ENCODE measurements at regions not wholly inside any gene's neighbourhood (a gene's known extent, or its start where the extent isn't known, plus 50 kb on each side); places are given as distances from the start of the nearest gene placed in this dataset.
"Not testable (repeated sequence)": the region's sequence is repeated elsewhere in the genome, so short reads cannot be mapped to it uniquely, and the experiment has no call there.

GRCh38 chr11:97019305-97019704 is 629.5 kb downstream of the JRKL start:
- DNase-seq (ENCODE audit: low spot score) = no peak

- no peak for DNase-seq (ENCODE audit: low spot score)
Observed at GRCh38 chr11:97019754-97020153, 629.9 kb downstream of the JRKL start.

GRCh38 chr11:97022955-97023354 is 633.1 kb downstream of the JRKL start:
- DNase-seq (ENCODE audit: low spot score) = no peak

GRCh38 chr11:97028836-97029406 is 639.1 kb downstream of the JRKL start:
- DNase-seq (ENCODE audit: low spot score) = no peak

GRCh38 chr11:97033178-97033577 is 643.4 kb downstream of the JRKL start:
- no peak for DNase-seq (ENCODE audit: low spot score)

GRCh38 chr11:97048481-97048880 is 658.7 kb downstream of the JRKL start:
- no peak for DNase-seq (ENCODE audit: low spot score)

GRCh38 chr11:97060184-97060583 is 670.4 kb downstream of the JRKL start:
- DNase-seq (ENCODE audit: low spot score) = no peak

GRCh38 chr11:97069160-97069559 is 679.3 kb downstream of the JRKL start:
- DNase-seq (ENCODE audit: low spot score) = no peak

GRCh38 chr11:97072420-97072819 is 682.6 kb downstream of the JRKL start:
- no peak for DNase-seq (ENCODE audit: low spot score)

GRCh38 chr11:97076666-97077065 is 686.9 kb downstream of the JRKL start:
- DNase-seq (ENCODE audit: low spot score) = not testable (repeated sequence)

- no peak for DNase-seq (ENCODE audit: low spot score)
Observed at GRCh38 chr11:97078443-97078842, 688.6 kb downstream of the JRKL start.

GRCh38 chr11:97079244-97079643 is 689.4 kb downstream of the JRKL start:
- no peak for DNase-seq (ENCODE audit: low spot score)

GRCh38 chr11:97087419-97087818 is 697.6 kb downstream of the JRKL start:
- no peak for DNase-seq (ENCODE audit: low spot score)

GRCh38 chr11:97092823-97093222 is 703.0 kb downstream of the JRKL start:
- no peak for DNase-seq (ENCODE audit: low spot score)

- DNase-seq (ENCODE audit: low spot score) = not testable (repeated sequence)
Observed at GRCh38 chr11:97102180-97102579, 712.4 kb downstream of the JRKL start.

GRCh38 chr11:97107604-97108003 is 717.8 kb downstream of the JRKL start:
- no peak for DNase-seq (ENCODE audit: low spot score)

- no peak for DNase-seq (ENCODE audit: low spot score)
Observed at GRCh38 chr11:97109078-97109477, 719.3 kb downstream of the JRKL start.

GRCh38 chr11:97110376-97110775 is 720.6 kb downstream of the JRKL start:
- no peak for DNase-seq (ENCODE audit: low spot score)

- DNase-seq (ENCODE audit: low spot score) = no peak
Observed at GRCh38 chr11:97111559-97111958, 721.7 kb downstream of the JRKL start.

GRCh38 chr11:97118614-97119200 is 728.9 kb downstream of the JRKL start:
- no peak for DNase-seq (ENCODE audit: low spot score)

GRCh38 chr11:97123237-97123636 is 733.4 kb downstream of the JRKL start:
- DNase-seq (ENCODE audit: low spot score) = no peak

- no peak for DNase-seq (ENCODE audit: low spot score)
Observed at GRCh38 chr11:97136067-97136466, 746.3 kb downstream of the JRKL start.

GRCh38 chr11:97140885-97141494 is 751.2 kb downstream of the JRKL start:
- no peak for DNase-seq (ENCODE audit: low spot score)

- no peak for DNase-seq (ENCODE audit: low spot score)
Observed at GRCh38 chr11:97143463-97143862, 753.6 kb downstream of the JRKL start.

Measured in germinal center (tissue), 1 donor.